Tibial nerve (tissue), 4 donors: ENCODE measurements at regions not wholly inside any gene's neighbourhood (a gene's known extent, or its start where the extent isn't known, plus 50 kb on each side); places are given as distances from the start of the nearest gene placed in this dataset.

Experiments used
- CTCF ChIP-seq, 5 experiments: fragments of 200-600 bp in 3 of 5; fragments of 450-650 bp in 2 of 5; sonication (generic) in 3 of 5; IDR thresholded peaks; one replicate each; pipeline ENCODE4 v1.5.1; 2016 to 2019; ENCODE audit warnings: antibody characterized with exemption in 5 of 5, mild to moderate bottlenecking in 3 of 5, moderate library complexity in 2 of 5
- EP300 ChIP-seq, 2 donors: sonication (generic); formaldehyde crosslinking; IDR thresholded peaks; one replicate each; pipeline ENCODE4 v1.6.1; 2017; ENCODE audit warnings: antibody characterized with exemption in 2 of 2, mild to moderate bottlenecking in 1 of 2
- POLR2A ChIP-seq, 2 donors: fragments of 450-650 bp; IDR thresholded peaks; one replicate each; pipeline ENCODE4 v1.6.1; 2017; ENCODE audit warnings: antibody characterized with exemption in 2 of 2, mild to moderate bottlenecking in 2 of 2, moderate library complexity in 2 of 2

GRCh38 chr5:106749826-106750225 is 920.9 kb downstream of the EFNA5 start:
- no peak for TF ChIP-seq CTCF (IDR thresholded peaks at IDR 0.05)
- TF ChIP-seq EP300 (IDR thresholded peaks at IDR 0.05), result no peak
- TF ChIP-seq POLR2A (IDR thresholded peaks at IDR 0.05), result no peak
